ENCODE measurements at regions not wholly inside any gene's neighbourhood (a gene's known extent, or its start where the extent isn't known, plus 50 kb on each side); places are given as distances from the start of the nearest gene placed in this dataset.
"Not testable (repeated sequence)": the region's sequence is repeated elsewhere in the genome, so short reads cannot be mapped to it uniquely, and the experiment has no call there.

DNA sequence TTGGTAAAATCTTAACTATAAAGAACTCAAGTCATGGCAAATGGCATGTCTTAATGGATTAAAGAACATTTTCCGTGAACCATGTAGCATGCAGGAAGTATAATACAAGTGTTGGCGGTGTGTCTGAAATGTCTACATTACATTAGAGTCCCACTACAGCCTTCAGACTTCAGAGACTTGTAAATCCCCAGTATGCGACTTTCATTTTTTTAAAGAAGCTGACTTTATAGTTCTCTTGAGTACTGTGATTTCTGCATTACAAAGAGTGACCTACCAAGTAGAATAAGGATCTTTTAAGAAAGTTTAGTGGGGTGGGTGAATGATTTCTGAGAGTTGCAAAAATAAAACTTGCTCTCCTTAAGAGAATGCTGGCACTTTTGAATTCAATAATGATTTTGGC, 140.7 kb upstream of the FN1 start:
- no peak for DNase-seq

DNA sequence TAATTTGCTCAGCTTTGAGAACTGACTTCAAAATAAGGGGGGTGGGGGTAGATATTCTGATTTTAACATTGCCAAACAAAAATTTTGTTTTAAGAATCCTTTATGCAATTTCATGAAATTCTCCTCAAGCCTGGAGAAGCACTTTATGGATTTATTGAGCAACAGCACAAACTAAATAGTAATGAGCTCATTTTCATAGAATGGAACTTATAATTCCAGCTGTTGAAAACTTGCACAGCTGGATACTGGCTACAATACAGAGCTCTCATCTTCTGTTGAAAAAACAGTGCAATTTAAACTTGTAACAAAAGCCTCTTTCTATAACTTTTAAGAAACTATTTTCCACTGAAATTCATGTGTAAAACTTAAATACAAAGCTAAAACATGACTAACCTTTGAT, 137.6 kb upstream of the FN1 start:
- DNase-seq = no peak

DNA sequence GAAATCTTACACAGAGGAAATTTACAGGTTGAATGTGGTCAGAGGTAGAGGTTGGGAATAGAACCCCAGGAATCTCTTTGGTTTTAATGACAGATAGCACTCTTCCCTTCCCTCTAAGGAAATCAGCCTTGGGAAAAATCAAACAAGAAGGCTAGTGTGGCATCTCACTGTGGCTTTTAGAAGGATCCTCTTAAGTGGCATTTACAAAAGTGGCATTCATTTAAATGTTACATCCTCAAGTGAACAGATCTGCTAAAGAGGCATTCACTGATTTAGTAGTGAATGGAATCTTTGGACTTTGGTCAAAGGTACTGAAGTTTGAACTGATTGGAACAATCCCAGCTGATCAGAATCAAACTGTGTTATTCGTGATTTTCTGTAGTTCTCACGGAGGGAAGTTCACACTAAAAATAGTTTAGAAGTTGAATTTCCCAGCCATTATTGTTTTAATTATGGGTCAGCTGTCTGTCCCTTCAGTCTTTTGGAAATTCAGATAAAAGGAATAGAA, 136.5 kb upstream of the FN1 start:
- DNase-seq = no peak

DNA sequence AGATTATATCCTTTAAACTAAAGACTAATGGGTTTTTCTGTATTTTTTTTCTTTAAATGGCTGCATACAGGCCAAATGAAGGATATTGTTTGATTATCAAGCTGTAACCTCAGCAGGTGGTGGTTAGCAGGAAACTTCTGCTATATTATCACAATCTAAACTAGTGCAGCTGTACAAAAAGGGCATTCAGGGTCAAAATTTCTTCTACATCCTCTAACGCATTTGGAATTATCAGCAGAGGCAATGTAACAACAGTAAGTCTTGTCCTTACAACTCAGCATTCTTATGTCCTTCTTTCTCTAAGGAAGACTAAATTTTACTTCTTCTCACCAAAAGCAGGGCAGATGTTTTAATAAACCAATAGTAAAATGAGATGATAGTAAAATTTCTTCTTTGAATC, 135.8 kb upstream of the FN1 start:
- DNase-seq = no peak

DNA sequence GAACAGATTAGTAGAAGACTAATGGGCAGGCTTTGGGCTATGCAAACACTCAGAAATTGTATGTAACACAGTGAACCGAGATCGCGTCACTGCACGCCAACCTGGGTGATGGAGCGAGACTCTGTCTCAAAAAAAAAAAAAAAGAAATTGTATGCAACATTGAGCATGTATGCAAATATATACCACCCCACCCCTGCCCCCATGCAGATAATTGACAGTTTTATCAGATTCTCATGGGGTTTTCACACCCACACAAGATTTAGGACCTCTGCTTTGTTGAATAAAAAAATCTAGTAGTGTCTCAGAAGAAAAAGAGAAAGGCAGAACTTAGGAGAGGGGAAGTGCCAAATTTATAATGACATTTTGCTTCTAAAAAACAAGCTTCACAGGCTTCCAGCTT, 131.6 kb upstream of the FN1 start:
- no peak for DNase-seq

DNA sequence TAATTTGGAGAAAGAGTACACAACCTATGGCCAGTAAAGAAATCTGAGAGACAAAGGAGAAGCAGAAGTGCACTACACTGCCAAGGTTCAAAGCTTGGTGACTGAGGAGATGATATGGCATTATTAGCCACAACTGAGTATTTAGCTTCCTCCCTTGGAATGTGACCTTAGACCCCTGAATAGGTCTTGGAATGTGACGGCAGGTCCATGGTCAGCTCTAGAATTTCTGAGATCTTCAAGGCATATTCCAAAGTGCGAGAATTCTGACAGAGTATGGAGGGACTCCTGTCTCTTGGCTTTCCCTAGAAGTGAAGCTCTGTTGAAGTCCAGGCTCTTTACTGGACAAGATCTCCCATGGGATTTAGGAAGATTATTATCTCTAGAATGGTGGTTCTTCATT, 130.0 kb upstream of the FN1 start:
- no peak for DNase-seq

DNA sequence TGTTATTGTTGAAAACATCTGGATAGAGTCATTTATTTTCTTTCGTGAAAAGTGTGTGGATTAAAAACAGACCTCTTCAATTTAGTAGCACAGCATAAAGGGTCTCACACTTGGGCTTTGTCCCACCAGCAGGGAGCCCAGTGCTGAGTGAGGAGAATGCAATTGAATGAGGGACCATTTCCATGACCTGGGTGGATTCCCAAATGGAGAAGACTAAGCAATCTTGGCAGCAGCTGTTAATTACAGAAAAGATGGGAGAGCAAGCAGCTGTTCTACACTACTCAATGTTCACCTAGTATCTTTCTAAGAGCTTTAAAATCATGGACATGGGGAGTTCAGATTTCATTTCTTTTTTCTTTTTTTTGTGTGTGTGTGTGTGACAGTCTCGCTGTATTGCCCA, 121.8 kb upstream of the FN1 start:
- DNase-seq = no peak

DNA sequence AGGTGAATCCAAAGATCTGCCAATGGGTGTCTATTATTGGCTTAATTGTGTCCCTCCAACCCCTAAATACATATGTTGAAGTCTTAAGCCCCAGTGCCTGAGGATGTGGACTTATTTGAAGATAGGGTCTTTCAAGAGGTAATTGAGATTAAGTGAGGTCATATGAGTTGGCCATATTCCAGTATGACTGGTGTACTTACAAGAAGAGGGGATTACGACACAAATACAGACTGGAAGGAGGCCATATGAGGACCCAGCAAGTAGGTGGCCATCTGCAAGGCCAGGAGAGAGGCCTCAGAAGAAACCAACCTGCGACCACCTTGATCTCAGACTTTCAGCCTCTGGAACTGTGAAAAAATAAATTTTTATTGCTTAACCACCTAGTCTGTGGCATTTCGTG, 121.1 kb upstream of the FN1 start:
- DNase-seq = no peak

DNA sequence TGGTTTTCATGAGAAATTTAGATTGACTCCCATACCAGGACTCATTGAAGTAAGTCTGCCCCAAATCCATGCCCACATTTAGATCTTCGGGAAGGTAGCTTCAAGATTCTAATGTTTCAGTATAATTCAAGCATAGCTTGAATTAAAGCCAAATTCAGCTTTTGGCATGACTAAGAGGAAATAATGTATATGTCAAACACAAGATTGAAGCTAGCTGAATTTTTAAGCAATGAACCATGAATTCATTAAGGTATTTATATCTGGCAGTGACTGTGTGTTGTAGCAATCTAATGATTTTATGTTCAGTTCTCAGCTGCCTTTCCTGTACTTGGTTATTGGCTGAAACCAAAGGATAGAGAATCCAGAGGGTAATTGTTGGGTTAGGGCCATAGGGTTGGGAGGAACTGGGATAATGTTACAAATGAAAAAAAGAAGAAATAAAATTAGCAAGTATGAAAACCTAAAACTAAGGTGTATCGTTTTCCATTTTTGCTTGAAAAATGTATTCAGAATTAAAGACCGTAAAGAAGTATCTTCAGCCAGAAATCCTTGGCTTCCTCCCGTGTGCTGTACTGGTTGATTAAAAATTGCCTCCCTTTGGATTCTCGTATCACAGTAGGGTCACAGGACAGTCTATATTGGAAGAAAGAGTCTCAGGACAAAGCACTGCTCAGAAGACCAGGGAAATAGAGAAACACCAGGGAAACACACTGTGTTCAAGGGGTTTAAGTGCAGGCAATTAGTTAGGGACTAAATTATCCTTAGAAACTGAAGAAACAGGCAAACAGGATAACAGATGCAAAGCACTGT, 119.0 kb upstream of the FN1 start:
- DNase-seq = no peak

DNA sequence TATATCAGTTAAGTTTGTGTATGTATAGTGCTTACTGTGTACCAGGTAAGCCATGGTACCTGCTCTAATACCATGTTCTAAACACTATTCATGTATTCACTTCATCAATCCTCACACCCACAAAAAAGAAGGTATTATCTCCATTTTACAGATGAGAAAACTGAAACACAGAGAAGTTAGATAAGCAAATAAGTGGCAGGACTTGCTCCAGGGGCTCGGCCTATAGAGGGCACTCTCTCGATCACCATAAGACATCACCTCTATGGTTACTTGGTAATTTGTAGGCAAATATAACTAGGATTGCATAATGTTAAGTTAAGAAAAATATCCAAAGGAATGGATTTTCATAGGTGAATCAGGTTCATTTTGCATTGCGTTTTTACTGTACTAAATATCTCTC, 118.1 kb upstream of the FN1 start:
- DNase-seq = no peak

DNA sequence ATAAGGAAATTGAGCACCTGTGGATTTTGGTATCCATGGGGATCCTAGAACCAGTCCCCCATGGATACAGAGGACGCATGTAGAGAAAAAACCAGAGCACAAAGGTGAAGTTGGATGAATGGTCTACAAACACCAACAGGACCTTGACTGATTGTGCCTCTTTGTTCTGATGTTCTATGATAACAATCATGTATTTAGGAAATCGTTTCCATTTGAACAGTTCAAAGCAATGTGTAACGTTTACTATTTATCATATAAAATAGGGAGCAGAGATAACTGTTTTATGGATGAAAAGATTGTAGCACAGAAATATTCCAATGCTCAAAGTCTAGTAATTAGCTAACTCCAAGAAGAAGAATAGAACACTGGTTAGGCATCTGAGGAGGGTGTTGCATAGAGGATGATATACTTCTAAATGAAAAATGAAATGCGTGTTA, 116.3 kb upstream of the FN1 start:
- no peak for DNase-seq

DNA sequence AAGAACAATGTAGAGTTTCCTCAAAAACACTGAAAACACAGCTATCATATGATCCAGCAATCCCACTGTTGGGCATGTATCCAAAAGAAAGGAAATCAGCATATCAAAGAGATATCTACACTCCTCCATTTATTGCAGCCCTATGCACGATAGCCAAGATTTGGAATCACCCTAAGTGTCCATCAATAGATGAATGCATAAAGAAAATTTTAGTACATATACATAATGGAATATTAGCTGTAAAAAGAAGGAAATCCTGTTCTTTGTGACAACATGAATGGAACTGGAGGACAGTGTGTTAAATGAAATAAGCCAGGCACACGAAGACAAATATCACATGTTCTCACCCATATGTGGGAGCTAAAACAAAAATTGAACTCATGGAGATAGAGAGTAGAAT, 114.5 kb upstream of the FN1 start:
- DNase-seq = no peak

DNA sequence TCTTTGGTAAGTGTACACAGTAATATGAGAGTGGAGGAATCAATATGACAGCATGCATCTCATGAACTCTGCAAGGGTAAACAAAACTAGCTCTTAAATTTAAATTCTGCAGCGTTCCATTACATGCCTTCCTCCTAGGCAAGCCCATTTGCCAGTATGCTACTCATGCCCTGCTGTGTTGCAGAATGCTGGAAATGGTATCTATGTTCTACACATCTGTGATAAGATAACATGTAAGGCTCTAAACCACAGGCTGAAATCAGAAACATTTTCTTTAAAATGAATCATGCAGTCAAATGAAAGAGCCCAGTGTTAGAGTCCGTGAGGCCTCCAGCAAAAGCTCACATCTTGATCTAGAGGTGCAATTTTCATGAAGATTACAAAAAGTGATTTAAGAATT, 112.8 kb upstream of the FN1 start:
- no peak for DNase-seq

DNA sequence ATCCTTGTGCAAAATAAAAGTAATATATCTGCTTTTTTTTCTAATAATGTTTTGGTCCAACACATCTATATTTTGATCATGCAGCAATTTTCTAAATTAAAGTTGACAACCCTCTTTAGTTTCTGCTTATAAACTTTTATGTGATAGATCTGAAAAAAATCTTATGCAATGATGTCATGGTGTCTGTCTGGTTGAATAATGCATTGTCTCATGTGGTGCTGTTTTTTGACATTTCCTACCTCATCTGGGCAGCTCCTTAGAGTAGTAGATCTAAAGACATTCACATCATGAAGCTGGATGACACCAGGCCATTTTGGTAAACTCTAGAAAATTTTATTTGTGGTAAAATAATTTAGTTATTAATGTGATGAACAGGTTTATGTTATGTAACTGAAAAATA, 106.8 kb upstream of the FN1 start:
- DNase-seq = no peak

DNA sequence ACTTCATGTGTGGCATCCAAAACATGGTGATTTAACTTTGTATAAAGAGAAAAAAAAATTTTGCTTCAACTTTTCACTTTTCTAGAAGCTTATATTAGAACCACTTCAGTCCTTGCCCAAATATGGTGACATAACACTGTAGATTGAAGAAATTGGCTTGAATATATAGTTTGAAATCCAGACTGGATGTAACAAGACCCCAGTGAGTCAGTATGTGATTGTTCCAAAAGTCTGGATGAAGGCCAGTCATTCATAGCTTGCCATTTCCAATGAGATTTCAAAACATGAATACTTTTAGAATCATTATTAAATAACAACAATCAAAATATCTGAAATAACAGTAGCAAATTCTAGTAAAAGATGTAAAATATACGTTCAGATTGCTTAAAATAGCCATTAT, 104.8 kb upstream of the FN1 start:
- DNase-seq = no peak

DNA sequence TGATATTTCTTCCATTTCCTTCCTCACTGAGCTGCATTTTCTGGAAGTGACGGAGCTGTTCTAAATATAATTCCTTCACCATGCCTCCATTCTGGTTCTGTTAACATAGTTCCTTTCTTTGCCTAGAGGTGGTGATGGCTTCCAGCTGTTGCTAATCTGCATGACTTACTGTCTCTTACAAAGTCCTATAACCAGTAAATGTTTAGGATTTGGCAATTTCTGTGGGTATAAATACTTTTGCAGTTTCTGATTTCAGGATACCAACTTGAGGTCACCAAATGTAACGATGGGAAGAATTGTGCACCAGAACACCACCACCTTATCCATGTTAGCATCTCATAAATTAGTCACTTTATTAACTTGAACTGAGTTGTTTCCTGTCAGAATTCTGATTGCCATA, 101.7 kb upstream of the FN1 start:
- no peak for DNase-seq

DNA sequence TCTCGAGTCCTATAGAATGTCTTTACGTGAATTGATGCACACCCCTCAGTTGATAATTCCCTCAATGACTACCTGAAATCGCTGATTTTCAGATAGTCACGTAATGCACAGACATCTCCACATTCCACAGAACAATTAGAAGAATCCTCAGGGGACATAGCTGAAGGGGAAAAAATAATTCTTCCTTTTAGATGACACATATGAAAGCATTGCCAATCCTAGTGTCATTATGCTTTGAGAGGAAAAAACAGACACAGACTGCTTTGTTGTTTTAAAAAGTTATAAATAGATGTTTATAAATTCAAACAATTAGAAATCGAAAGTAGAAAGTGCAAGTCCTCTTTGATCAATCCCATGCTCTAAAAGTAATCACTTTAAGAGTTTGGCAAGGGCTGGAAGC, 100.6 kb upstream of the FN1 start:
- no peak for DNase-seq

DNA sequence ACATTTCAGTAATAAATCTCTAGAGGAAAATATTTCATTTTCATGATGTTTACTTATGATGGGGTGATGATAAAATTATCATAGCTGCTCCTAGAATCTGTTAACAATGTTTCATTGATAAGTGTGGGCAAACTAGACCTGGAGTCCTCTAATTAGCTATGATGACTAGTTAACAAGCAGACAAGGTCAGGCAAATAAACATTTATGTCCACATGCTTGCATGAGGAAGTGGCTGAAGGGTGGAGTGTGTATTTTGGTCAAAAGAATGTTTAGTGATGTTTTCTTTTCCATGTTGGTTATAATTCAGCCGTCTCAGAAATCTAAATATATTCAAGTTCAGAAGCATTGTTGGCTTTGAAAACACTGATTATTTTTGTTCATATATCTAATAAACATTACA, 99.9 kb upstream of the FN1 start:
- DNase-seq = no peak

DNA sequence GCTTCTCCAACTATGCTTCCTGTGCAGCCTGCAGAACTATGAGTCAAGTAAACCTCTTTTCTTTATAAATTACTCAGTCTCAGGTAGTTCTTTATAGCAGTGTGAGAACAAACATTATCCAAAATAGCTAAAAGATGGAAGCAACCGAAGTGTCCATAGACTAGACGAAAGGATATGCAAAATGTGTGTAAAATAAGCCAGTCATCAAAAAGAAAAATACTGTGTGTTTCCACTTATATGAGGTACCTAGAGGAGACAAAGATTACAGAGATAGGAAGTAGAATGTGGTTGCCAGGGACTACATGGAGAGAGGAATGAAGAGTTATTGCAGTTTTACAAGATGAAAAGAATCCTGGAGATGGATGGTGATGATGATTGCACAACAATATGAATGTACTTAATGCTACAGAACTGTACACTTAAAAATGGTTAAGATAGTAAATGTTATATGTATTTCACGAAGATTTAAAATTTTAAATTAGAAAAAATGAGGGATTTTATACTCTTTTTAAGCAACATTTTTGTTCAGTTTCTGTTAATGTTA, 99.3 kb upstream of the FN1 start:
- DNase-seq = no peak

DNA sequence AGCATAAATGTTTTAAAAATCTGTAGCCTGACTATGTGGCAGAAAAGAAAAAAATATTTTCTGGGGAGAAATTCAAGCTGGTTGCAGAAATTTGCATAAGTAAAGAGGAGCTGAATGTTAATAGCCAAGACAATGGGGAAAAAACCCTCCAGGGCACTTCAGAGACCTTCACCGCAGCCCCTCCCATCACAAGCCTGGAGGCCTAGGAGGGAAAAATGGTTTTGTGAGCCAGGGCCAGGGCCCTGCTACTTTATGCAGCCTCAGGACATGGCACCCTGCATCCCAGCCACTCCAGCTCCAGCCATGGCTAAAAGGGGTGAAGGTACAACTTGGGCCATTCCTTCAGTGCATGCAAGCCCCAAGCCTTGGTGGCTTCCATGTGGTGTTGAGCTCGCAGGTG, 97.8 kb upstream of the FN1 start:
- DNase-seq = not testable (repeated sequence)

DNA sequence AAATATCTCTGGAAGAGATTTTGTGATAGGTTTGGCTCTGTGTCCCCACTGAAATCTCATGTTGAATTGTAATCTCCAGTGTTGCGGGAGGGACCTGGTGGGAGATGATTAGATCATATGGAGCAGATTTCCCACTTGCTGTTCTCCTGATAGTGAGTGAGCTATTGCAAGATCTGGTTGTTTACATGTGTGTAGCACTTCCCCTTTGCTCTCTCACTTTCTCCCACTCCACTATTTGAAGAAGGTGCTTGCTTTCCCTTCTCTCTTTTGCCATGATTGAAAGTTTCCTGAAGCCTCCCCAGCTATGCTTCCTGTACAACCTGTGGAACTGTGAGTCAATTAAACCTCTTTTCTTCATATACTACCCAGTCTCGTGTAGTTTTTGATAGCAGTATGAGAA, 97.0 kb upstream of the FN1 start:
- no peak for DNase-seq

DNA sequence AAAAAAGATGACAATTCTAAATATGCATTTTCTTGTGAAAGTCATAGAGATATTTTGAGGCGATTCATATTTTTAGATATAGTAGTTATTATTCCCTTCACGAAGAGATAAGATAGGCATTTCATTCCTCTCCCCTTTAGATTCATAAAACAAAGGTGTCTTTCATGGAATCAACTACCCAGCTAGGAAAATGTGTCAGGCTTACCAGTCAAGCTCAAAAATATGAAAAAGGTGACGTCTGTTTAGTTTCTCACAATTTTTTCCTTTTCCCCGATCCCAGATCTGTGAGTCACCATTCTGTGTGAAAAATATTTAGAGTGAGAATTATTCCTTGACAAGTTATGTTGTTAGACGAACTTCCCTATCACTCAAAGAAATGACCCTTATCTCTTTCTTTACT, 95.4 kb upstream of the FN1 start:
- no peak for DNase-seq

DNA sequence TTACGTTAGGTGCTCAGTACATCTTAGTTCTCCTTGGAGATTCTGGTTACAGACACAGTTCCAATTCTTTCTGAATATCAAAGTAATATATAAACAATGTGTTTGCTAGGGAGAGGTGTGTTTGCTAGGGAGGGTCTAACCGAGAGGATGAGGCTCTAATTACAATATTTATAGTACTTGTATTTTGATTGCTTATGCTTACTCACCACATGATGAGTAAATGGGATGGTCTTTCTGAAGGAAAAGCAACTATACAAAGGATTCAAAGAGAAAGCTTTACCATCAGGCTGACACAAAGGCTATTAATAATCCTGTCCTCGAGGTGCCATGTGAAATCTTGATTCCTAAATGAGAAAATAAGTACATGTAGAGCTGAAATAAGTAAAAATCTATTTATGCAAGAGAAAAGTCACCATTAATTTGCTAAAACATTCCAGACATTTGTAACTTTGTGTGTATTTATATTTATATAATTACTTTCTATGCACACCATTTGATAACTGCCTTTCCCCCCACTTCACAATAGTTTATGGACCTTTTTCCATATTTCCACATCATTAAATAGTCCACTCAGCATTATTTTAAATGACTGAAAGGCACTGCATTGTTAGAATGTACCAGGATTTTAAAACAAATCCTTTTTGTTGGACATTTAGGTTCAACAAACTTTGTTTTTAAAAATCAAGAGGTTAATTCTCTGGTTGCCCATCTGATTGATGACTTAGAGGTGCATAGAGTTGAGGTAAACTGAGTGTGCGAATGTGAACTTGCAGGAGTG, 94.5 kb upstream of the FN1 start:
- DNase-seq = no peak

DNA sequence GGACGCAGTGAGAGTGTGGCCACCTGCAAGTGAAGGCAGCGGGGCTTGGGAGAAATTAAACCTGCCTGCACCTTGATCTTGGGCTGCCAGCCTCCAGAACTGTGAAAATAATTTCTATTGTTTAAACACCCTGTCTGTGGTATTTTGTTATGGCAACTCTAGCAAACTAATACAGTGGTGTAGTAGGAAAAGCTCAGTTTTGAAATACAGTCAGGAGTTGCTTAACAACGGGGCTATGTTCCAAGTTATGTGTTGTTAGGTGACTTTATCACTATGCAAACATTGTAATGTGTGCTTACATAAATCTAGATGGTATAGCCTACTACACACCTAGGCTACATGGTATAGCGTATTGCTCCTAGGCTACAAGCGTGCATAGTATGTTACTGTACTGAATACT, 93.4 kb upstream of the FN1 start:
- DNase-seq = no peak
